ENCODE measurements at regions not wholly inside any gene's neighbourhood (a gene's known extent, or its start where the extent isn't known, plus 50 kb on each side); places are given as distances from the start of the nearest gene placed in this dataset.

DNA sequence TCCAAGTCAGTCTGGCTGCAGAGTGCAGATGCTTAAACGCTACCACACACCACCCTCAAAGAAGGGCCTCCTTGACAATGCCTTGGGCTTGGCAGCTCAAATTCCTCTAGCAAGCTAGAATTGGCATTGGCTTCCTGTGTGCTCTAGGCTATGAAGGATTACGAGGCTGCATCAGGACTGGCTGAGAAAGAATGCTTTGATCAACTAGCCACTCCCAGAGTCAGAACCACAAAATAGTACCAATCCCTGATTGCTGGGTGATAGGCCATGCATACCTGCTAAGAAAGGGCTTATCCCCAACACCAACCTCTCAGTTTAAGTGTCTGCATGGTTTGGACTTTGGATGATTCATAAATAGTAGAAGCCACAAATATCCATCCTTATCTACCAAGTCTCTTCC, 504.9 kb downstream of the OMA1 start:
- Histone ChIP-seq H3K36me3 (ENCODE audit: control insufficient read depth, insufficient read depth, low read length) (no peaks in the 10 kb centered on the region), H3K9me3 (ENCODE audit: control insufficient read depth, insufficient read depth, low read length) (no peaks in the 10 kb centered on the region), H3K9ac (ENCODE audit: low read depth, low read length) (no peak overlapping the region), H3K4me1 (ENCODE audit: control insufficient read depth, insufficient read depth, low read length) (peaks cover 4% of the 10 kb centered on the region), H3K4me3 (ENCODE audit: low read depth, low read length) (no peak overlapping the region), H3K27me3 (ENCODE audit: control insufficient read depth, insufficient read depth, low read length) (no peaks in the 10 kb centered on the region)

DNA sequence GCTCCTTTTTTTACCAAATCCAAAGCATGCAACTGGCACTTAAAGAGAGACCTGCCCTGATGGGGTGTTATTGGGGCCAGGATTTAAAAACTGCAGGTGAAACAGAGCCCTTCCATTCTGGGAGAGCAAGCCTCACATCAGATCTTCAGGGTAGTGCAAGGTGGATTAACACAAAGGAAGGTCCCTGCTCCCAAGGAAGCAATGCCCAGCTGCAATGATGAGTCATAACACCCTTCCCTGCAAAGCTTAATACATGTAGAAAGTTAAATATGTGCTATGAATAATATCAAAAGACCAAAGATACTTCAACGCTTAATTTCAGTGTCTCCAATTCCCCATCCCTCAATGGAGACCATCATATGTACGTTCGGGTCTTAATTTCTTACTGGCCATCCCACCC, 508.0 kb downstream of the OMA1 start:
- H3K9me3 ChIP-seq (ENCODE audit: control insufficient read depth, insufficient read depth, low read length): no peaks in the 10 kb centered on the region
- no peak overlapping the region for H3K9ac ChIP-seq (ENCODE audit: low read depth, low read length)
- no peaks in the 10 kb centered on the region for H3K36me3 ChIP-seq (ENCODE audit: control insufficient read depth, insufficient read depth, low read length)
- no peak overlapping the region for H3K4me3 ChIP-seq (ENCODE audit: low read depth, low read length)
- peaks cover 4% of the 10 kb centered on the region for H3K4me1 ChIP-seq (ENCODE audit: control insufficient read depth, insufficient read depth, low read length)
- no peaks in the 10 kb centered on the region for H3K27me3 ChIP-seq (ENCODE audit: control insufficient read depth, insufficient read depth, low read length)

DNA sequence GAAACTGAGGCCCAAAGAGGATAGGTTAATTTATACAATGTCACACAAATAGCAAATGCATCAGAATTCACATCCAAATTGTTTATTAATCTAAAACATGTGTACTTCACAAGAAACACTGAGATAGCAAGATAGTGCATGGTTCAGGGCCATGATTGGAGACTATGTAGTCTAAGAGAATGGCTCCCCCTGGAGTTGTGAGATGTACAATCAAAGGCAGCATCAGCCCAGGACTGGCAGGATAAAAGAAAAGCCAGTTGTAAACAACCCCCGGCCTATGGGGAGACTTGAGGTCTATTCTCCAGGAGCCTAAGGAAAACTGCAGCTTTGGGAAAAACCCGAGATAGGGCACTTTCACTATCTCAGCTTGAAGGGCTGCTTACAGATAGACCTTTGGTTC, 511.0 kb downstream of the OMA1 start:
- no peak overlapping the region for H3K9ac ChIP-seq (ENCODE audit: low read depth, low read length)

DNA sequence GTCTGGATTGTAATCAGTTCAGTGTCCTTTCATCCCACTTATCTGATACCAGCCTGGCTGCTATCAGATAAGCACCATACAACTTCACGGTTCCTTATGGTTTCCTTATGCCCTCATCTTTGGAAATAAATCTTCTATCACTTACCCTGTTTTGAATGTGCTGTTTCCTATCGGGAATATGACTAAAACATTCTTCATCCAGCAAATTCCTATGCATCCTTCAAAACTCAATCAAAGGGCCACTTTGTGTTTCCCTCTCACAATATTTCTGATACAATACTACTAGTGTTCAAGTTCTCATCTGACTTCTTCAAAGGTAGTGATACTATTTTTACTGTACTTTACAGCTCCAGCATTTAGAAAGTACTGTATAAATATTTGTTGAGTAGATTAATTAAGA, 513.2 kb downstream of the OMA1 start:
- Histone ChIP-seq H3K9me3 (ENCODE audit: control insufficient read depth, insufficient read depth, low read length) (no peaks in the 10 kb centered on the region), H3K36me3 (ENCODE audit: control insufficient read depth, insufficient read depth, low read length) (no peaks in the 10 kb centered on the region), H3K27me3 (ENCODE audit: control insufficient read depth, insufficient read depth, low read length) (no peaks in the 10 kb centered on the region), H3K4me1 (ENCODE audit: control insufficient read depth, insufficient read depth, low read length) (peaks cover 28% of the 10 kb centered on the region), H3K4me3 (ENCODE audit: low read depth, low read length) (no peak overlapping the region), H3K9ac (ENCODE audit: low read depth, low read length) (no peak overlapping the region)

More for the DNA sequence above, 511.0 kb downstream of the OMA1 start:
- H3K27me3 ChIP-seq (ENCODE audit: control insufficient read depth, insufficient read depth, low read length): no peaks in the 10 kb centered on the region
- peaks cover 28% of the 10 kb centered on the region for H3K4me1 ChIP-seq (ENCODE audit: control insufficient read depth, insufficient read depth, low read length)
- no peaks in the 10 kb centered on the region for H3K36me3 ChIP-seq (ENCODE audit: control insufficient read depth, insufficient read depth, low read length)
- no peaks in the 10 kb centered on the region for H3K9me3 ChIP-seq (ENCODE audit: control insufficient read depth, insufficient read depth, low read length)
- no peak overlapping the region for H3K4me3 ChIP-seq (ENCODE audit: low read depth, low read length)

DNA sequence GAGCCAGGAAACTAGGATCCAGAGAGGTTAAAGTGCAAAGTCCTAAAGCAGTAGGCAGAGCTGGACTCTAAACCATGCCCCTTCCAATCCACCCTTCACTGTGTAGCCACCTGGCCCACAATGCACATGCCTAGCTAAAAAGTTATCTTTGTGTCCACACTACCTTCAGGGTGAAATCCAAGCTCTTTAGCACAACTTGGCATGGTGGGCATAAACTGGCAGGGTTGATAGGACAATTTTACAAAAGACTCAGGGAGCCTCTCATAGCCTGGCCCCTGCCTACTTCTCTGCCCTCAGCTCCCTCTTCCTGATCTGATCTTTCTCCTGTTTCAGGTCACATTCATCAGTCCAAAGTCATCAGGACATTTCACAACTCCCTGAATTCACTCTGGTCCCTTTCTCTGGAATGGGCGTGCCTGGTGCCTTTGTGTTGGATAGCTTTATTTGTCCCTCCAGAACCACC, 513.9 kb downstream of the OMA1 start:
- Histone ChIP-seq H3K36me3 (ENCODE audit: control insufficient read depth, insufficient read depth, low read length) (no peaks in the 10 kb centered on the region), H3K4me1 (ENCODE audit: control insufficient read depth, insufficient read depth, low read length) (peaks cover 28% of the 10 kb centered on the region), H3K9ac (ENCODE audit: low read depth, low read length) (no peak overlapping the region)

DNA sequence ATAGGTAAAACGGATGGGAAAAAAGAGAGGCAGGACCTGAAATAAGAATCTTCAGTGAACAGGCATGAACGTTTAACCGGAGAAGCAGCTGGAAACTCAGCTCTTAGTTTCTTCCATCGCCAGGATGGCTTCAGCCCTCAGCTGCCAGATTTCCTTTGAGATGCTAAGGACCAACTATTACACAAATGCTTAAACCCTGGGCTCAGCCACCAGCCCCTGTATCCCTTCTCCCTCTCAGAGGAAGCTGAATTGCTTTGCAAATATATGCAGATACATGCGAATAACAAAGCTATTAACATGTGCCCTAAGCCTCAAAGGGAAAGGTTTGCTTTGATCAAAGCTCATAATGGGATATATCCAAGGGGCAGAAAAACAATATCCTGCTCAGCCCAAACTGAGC, 515.1 kb downstream of the OMA1 start:
- H3K4me3 ChIP-seq (ENCODE audit: low read depth, low read length): peak overlapping the region; percentile 15
- H3K4me1 ChIP-seq (ENCODE audit: control insufficient read depth, insufficient read depth, low read length): peaks cover 28% of the 10 kb centered on the region
- no peaks in the 10 kb centered on the region for H3K27me3 ChIP-seq (ENCODE audit: control insufficient read depth, insufficient read depth, low read length)
- no peaks in the 10 kb centered on the region for H3K9me3 ChIP-seq (ENCODE audit: control insufficient read depth, insufficient read depth, low read length)
- no peak overlapping the region for H3K9ac ChIP-seq (ENCODE audit: low read depth, low read length)
- no peaks in the 10 kb centered on the region for H3K36me3 ChIP-seq (ENCODE audit: control insufficient read depth, insufficient read depth, low read length)

More for the DNA sequence above, 513.9 kb downstream of the OMA1 start:
- Histone ChIP-seq H3K9me3 (ENCODE audit: control insufficient read depth, insufficient read depth, low read length) (no peaks in the 10 kb centered on the region), H3K4me3 (ENCODE audit: low read depth, low read length) (no peak overlapping the region), H3K27me3 (ENCODE audit: control insufficient read depth, insufficient read depth, low read length) (no peaks in the 10 kb centered on the region)

DNA sequence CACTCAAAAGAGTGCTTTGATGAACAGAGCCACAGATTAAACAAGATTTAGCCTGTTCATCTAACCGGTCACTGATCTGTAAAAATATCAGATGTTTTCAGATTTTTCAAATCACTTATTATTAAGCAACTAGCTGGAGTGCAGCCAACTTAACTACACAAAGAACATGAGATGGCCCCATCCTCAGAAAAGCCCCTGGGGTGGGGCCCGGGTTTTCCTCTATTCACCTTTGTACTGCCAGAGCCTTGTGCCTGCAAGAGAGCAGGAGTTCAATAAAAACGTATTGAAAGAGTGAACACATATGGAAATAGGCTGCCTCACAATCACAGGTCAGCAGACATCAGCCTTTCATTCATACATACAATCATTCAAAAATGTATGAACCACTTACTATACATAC, 516.1 kb downstream of the OMA1 start:
- Histone ChIP-seq H3K36me3 (ENCODE audit: control insufficient read depth, insufficient read depth, low read length) (no peaks in the 10 kb centered on the region), H3K9ac (ENCODE audit: low read depth, low read length) (no peak overlapping the region), H3K4me3 (ENCODE audit: low read depth, low read length) (no peak overlapping the region), H3K27me3 (ENCODE audit: control insufficient read depth, insufficient read depth, low read length) (no peaks in the 10 kb centered on the region), H3K9me3 (ENCODE audit: control insufficient read depth, insufficient read depth, low read length) (no peaks in the 10 kb centered on the region), H3K4me1 (ENCODE audit: control insufficient read depth, insufficient read depth, low read length) (peaks cover 28% of the 10 kb centered on the region)

DNA sequence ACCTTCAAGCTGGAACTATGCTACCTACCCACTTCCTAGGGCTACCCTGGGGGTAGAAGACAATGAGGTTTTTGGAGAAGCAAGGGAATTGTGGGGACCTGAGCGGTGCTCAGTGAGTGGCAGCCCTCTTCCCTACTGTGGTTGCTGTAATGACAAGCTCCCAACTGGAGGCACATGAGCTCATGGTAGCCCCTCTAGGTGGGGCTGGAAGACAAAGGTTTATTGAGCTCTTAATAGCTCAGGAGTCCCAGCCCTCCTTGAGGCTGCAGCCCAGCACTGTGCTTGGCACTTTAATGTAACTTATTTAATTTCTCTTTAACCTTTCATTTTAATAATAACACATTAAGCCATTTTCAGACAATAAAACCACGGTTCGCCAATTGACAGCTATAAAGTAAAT, 528.9 kb downstream of the OMA1 start:
- Histone ChIP-seq H3K9ac (ENCODE audit: low read depth, low read length) (no peak overlapping the region), H3K4me1 (ENCODE audit: control insufficient read depth, insufficient read depth, low read length) (no peaks in the 10 kb centered on the region), H3K27me3 (ENCODE audit: control insufficient read depth, insufficient read depth, low read length) (no peaks in the 10 kb centered on the region), H3K9me3 (ENCODE audit: control insufficient read depth, insufficient read depth, low read length) (no peaks in the 10 kb centered on the region), H3K36me3 (ENCODE audit: control insufficient read depth, insufficient read depth, low read length) (no peaks in the 10 kb centered on the region), H3K4me3 (ENCODE audit: low read depth, low read length) (no peak overlapping the region)

DNA sequence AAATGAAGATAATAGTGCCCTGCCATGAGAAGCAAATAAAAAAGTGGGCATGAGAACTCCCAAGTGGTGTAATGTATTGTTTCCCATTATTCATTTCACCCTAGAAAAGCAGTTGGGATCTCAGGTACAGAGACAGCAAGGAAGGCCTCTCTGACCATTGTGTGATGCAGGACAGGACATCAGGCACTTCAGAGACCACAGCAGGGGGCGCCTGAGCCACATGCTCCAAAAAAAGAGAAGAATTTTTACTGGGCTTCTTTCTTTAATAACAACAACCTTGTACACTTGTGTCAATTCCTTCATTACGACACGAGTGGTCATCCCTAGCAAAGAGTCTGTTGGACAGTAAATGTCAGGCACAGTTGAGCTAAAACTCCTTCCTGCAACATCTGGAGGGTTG, 533.3 kb downstream of the OMA1 start:
- Histone ChIP-seq H3K9ac (ENCODE audit: low read depth, low read length) (no peak overlapping the region), H3K27me3 (ENCODE audit: control insufficient read depth, insufficient read depth, low read length) (no peaks in the 10 kb centered on the region), H3K9me3 (ENCODE audit: control insufficient read depth, insufficient read depth, low read length) (no peaks in the 10 kb centered on the region), H3K36me3 (ENCODE audit: control insufficient read depth, insufficient read depth, low read length) (no peaks in the 10 kb centered on the region), H3K4me3 (ENCODE audit: low read depth, low read length) (no peak overlapping the region), H3K4me1 (ENCODE audit: control insufficient read depth, insufficient read depth, low read length) (no peaks in the 10 kb centered on the region)

DNA sequence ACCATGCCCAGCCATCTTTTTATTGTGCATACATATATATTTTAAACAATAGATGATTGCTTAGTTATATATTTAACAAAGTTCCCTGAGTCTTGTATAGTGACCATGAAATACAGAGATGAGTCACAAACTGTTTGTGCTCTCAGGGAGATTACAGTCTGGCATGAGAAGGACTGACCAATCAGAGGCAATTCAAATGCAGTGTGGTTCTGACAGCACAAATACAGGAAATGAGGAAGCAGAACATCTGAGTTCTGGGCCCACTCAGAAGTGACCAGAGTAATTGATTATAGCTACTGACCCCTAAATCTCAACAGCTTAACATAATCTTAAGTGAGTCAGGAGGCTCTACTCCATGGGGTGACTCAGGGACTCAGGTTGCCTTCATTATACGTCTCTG, 534.5 kb downstream of the OMA1 start:
- no peak overlapping the region for H3K9ac ChIP-seq (ENCODE audit: low read depth, low read length)
- no peaks in the 10 kb centered on the region for H3K36me3 ChIP-seq (ENCODE audit: control insufficient read depth, insufficient read depth, low read length)
- H3K4me1 ChIP-seq (ENCODE audit: control insufficient read depth, insufficient read depth, low read length): peaks cover 6% of the 10 kb centered on the region
- H3K9me3 ChIP-seq (ENCODE audit: control insufficient read depth, insufficient read depth, low read length): no peaks in the 10 kb centered on the region
- no peak overlapping the region for H3K4me3 ChIP-seq (ENCODE audit: low read depth, low read length)
- no peaks in the 10 kb centered on the region for H3K27me3 ChIP-seq (ENCODE audit: control insufficient read depth, insufficient read depth, low read length)

DNA sequence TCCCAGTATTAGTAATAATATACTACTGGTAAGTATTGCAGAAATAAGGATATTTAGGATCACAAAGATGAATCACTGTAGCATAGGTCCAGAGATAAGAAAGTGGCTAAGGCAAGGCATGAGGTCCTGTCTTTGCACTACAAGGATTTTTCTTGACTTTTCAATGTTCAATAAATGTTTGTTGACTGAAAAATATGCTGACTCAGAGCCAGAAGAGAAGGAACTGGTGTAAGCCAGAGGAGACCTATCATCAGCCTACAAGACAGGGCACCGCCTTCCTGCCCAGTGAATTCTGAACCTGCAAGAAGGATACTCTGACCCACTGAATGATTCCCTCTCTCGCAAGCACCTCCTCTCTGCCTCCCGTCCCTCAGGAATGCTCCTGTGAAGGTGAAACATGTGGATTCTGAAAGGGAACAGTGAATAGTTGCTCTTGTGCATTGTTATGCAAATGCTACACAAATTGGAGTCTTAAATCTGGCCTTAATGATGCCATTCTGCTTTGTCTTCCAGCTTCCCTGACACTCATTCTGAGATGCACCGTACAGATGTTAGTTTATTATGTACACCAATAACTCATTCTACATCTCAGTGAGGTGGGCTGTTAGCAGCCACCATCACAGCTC, 540.0 kb downstream of the OMA1 start:
- Histone ChIP-seq H3K27me3 (ENCODE audit: control insufficient read depth, insufficient read depth, low read length) (no peaks in the 10 kb centered on the region), H3K36me3 (ENCODE audit: control insufficient read depth, insufficient read depth, low read length) (no peaks in the 10 kb centered on the region), H3K4me3 (ENCODE audit: low read depth, low read length) (no peak overlapping the region), H3K9ac (ENCODE audit: low read depth, low read length) (no peak overlapping the region), H3K9me3 (ENCODE audit: control insufficient read depth, insufficient read depth, low read length) (no peaks in the 10 kb centered on the region), H3K4me1 (ENCODE audit: control insufficient read depth, insufficient read depth, low read length) (peaks cover 45% of the 10 kb centered on the region)

DNA sequence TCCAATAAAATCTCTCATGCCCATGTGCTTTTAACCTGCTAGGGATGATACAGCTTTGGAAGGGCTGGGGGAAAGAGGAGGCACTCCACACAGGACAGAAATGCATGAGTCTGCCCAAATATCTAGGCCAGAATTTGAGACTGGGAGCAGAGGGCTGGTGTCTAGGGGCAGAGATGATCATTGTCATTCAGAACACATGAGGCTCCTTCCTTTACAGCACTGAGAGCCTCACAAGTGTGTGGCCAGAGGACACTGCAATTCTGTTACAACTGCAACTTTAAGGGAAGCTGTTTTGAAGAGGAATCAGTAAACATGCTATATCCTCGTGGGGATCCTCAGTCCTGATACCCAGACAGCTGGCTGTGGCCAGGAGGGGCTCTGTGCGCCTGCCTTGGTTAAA, 541.3 kb downstream of the OMA1 start:
- H3K4me1 ChIP-seq (ENCODE audit: control insufficient read depth, insufficient read depth, low read length): peaks cover 45% of the 10 kb centered on the region
- no peak overlapping the region for H3K9ac ChIP-seq (ENCODE audit: low read depth, low read length)

More for the DNA sequence above, 541.3 kb downstream of the OMA1 start:
- Histone ChIP-seq H3K4me3 (ENCODE audit: low read depth, low read length) (no peak overlapping the region), H3K27me3 (ENCODE audit: control insufficient read depth, insufficient read depth, low read length) (no peaks in the 10 kb centered on the region), H3K9me3 (ENCODE audit: control insufficient read depth, insufficient read depth, low read length) (no peaks in the 10 kb centered on the region), H3K36me3 (ENCODE audit: control insufficient read depth, insufficient read depth, low read length) (no peaks in the 10 kb centered on the region)
